ENCODE measurements at regions not wholly inside any gene's neighbourhood (a gene's known extent, or its start where the extent isn't known, plus 50 kb on each side); places are given as distances from the start of the nearest gene placed in this dataset.

DNA sequence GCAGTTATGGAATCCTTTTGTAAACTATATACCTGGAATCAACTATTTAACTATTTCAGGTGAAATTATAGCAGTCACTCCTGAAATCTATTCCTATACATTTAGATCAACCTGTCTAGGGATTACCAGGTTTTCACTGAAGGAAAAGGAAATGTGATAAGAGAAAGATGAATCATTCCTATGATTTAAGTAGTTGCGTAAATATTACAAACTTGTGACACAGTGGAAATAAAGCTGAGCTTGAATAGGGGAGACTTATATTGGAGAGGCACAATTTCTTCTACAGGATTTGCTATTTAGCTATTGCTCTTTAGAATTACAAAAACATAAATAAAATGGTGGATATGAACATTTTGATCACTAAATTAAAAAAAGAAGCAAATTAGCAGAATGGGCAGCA is 284.1 kb upstream of the EPHA5 start:
- no peaks in the 10 kb centered on the region for H3K36me3 ChIP-seq (ENCODE audit: insufficient read depth, low read length)
- no peaks in the 10 kb centered on the region for H3K36me3 Mint-ChIP-seq (ENCODE audit: low read depth, unreplicated experiment)
- FAIRE-seq, result no peak

DNA sequence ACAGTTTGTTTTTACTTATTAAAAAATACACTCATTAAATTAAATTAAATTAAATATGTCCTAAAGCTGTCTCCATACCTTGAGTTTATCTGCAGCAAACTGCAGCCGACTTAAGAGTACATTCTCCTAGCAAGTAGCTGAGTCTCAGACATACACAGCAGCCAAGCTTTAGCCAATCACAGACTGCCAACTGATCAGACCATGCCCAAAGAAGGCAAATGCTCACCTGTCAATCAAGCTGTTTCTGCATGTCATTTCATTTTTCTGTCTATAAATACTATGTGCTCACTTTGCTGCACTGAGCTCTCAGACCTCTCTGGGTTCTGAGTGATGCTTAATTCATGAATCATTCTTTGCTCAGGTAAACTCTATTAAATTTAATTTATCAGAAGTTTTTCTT is 280.9 kb upstream of the EPHA5 start:
- H2AFZ ChIP-seq (ENCODE audit: low read depth, low read length), result no peak overlapping the region
- Mint-ChIP-seq H3K27me3 (ENCODE audit: low read depth, unreplicated experiment) (no peaks in the 10 kb centered on the region), H3K36me3 (ENCODE audit: low read depth, unreplicated experiment) (no peaks in the 10 kb centered on the region), H3K27ac (ENCODE audit: unreplicated experiment) (no peak overlapping the region), H3K9me3 (ENCODE audit: unreplicated experiment) (no peaks in the 10 kb centered on the region), H3K4me3 (ENCODE audit: unreplicated experiment) (no peak overlapping the region), H3K4me1 (ENCODE audit: low read depth, unreplicated experiment) (no peaks in the 10 kb centered on the region)
- H3K9ac ChIP-seq (ENCODE audit: low read length), result no peak overlapping the region
- H3K4me2 ChIP-seq (ENCODE audit: low read length), result no peak overlapping the region
- no peak overlapping the region for H3K27ac ChIP-seq (ENCODE audit: low read depth, low read length)
- H3K4me3 ChIP-seq (ENCODE audit: insufficient read depth, low read depth, low read length), result no peak overlapping the region
- H3K27me3 ChIP-seq (ENCODE audit: insufficient read depth, low read length), result no peaks in the 10 kb centered on the region
- no peaks in the 10 kb centered on the region for H4K20me1 ChIP-seq (ENCODE audit: insufficient read depth, low read length)
- TF ChIP-seq, protein P1, sequence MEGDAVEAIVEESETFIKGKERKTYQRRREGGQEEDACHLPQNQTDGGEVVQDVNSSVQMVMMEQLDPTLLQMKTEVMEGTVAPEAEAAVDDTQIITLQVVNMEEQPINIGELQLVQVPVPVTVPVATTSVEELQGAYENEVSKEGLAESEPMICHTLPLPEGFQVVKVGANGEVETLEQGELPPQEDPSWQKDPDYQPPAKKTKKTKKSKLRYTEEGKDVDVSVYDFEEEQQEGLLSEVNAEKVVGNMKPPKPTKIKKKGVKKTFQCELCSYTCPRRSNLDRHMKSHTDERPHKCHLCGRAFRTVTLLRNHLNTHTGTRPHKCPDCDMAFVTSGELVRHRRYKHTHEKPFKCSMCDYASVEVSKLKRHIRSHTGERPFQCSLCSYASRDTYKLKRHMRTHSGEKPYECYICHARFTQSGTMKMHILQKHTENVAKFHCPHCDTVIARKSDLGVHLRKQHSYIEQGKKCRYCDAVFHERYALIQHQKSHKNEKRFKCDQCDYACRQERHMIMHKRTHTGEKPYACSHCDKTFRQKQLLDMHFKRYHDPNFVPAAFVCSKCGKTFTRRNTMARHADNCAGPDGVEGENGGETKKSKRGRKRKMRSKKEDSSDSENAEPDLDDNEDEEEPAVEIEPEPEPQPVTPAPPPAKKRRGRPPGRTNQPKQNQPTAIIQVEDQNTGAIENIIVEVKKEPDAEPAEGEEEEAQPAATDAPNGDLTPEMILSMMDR (IDR thresholded peaks at IDR 0.05; ENCODE audit: insufficient read depth, low read depth, low read length), result no peak
- no peak for TF ChIP-seq EZH2 (IDR thresholded peaks at IDR 0.05; ENCODE audit: insufficient read depth, low read length)
- DNase-seq (ENCODE audit: low read depth) (no peak), FAIRE-seq (no peak)
- no peaks in the 10 kb centered on the region for H3K79me2 ChIP-seq (ENCODE audit: insufficient read depth, low read length)
- no peaks in the 10 kb centered on the region for H3K36me3 ChIP-seq (ENCODE audit: insufficient read depth, low read length)
- no peaks in the 10 kb centered on the region for H3K9me3 ChIP-seq (ENCODE audit: insufficient read depth, low read depth, low read length)
- no peaks in the 10 kb centered on the region for H3K4me1 ChIP-seq (ENCODE audit: insufficient read depth, low read length)

More for the DNA sequence above, 284.1 kb upstream of the EPHA5 start:
- H3K27ac Mint-ChIP-seq (ENCODE audit: unreplicated experiment), result no peak overlapping the region
- Histone ChIP-seq H3K27ac (ENCODE audit: low read depth, low read length) (no peak overlapping the region), H4K20me1 (ENCODE audit: insufficient read depth, low read length) (no peaks in the 10 kb centered on the region), H3K4me2 (ENCODE audit: low read length) (no peak overlapping the region), H3K79me2 (ENCODE audit: insufficient read depth, low read length) (no peaks in the 10 kb centered on the region), H3K4me1 (ENCODE audit: insufficient read depth, low read length) (no peaks in the 10 kb centered on the region), H3K9ac (ENCODE audit: low read length) (no peak overlapping the region), H3K27me3 (ENCODE audit: insufficient read depth, low read length) (no peaks in the 10 kb centered on the region), H2AFZ (ENCODE audit: low read depth, low read length) (no peak overlapping the region), H3K4me3 (ENCODE audit: insufficient read depth, low read depth, low read length) (no peak overlapping the region), H3K9me3 (ENCODE audit: insufficient read depth, low read depth, low read length) (no peaks in the 10 kb centered on the region)
- TF ChIP-seq, protein P1 (IDR thresholded peaks at IDR 0.05; ENCODE audit: insufficient read depth, low read depth, low read length), result no peak
- TF ChIP-seq EZH2 (IDR thresholded peaks at IDR 0.05; ENCODE audit: insufficient read depth, low read length), result no peak
- DNase-seq (ENCODE audit: low read depth), result no peak
- no peaks in the 10 kb centered on the region for H3K27me3 Mint-ChIP-seq (ENCODE audit: low read depth, unreplicated experiment)
- H3K9me3 Mint-ChIP-seq (ENCODE audit: unreplicated experiment), result no peaks in the 10 kb centered on the region
- H3K4me1 Mint-ChIP-seq (ENCODE audit: low read depth, unreplicated experiment), result no peaks in the 10 kb centered on the region
- H3K4me3 Mint-ChIP-seq (ENCODE audit: unreplicated experiment), result no peak overlapping the region

DNA sequence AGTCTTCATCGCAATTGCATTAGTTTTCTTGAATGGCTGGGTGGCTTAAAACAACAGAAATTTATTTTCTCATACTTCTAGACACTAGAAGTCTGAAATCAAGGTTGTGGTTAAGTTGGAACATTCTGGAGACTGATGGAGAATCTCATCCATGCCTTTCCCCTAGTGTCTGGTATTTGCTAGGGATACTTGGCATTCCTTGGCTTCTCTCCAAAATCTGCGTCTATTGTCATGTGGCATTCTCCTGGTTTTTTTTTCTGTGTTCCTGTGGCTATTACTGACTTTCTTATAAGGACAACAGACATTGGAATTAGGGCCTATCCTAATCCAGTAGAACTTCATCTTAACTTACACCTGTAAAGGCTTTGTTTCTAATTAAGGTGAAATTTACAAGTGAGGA is 272.8 kb upstream of the EPHA5 start:
- no peaks in the 10 kb centered on the region for H3K36me3 ChIP-seq (ENCODE audit: insufficient read depth, low read length)
- H3K36me3 Mint-ChIP-seq (ENCODE audit: low read depth, unreplicated experiment), result no peaks in the 10 kb centered on the region
- FAIRE-seq (peak; percentile 63), DNase-seq (ENCODE audit: low read depth) (peak; percentile 89)
- no peak overlapping the region for H3K9ac ChIP-seq (ENCODE audit: low read length)
- H3K27me3 ChIP-seq (ENCODE audit: insufficient read depth, low read length), result no peaks in the 10 kb centered on the region
- H3K27ac ChIP-seq (ENCODE audit: low read depth, low read length), result no peak overlapping the region
- peaks cover 3% of the 10 kb centered on the region for H3K4me1 Mint-ChIP-seq (ENCODE audit: low read depth, unreplicated experiment)
- H3K4me1 ChIP-seq (ENCODE audit: insufficient read depth, low read length), result peaks cover 5% of the 10 kb centered on the region
- TF ChIP-seq, protein P1 (IDR thresholded peaks at IDR 0.05; ENCODE audit: insufficient read depth, low read depth, low read length), result peak; percentile 30
- TF ChIP-seq EZH2 (IDR thresholded peaks at IDR 0.05; ENCODE audit: insufficient read depth, low read length), result no peak
- no peak overlapping the region for H3K4me3 Mint-ChIP-seq (ENCODE audit: unreplicated experiment)
- H3K4me3 ChIP-seq (ENCODE audit: insufficient read depth, low read depth, low read length), result no peak overlapping the region
- H2AFZ ChIP-seq (ENCODE audit: low read depth, low read length), result no peak overlapping the region
- peak overlapping the region; percentile 96 for H3K27ac Mint-ChIP-seq (ENCODE audit: unreplicated experiment)
- H3K27me3 Mint-ChIP-seq (ENCODE audit: low read depth, unreplicated experiment), result no peaks in the 10 kb centered on the region
- peak overlapping the region; percentile 25 for H3K4me2 ChIP-seq (ENCODE audit: low read length)
- no peaks in the 10 kb centered on the region for H3K9me3 Mint-ChIP-seq (ENCODE audit: unreplicated experiment)
- no peaks in the 10 kb centered on the region for H3K9me3 ChIP-seq (ENCODE audit: insufficient read depth, low read depth, low read length)
- H4K20me1 ChIP-seq (ENCODE audit: insufficient read depth, low read length), result no peaks in the 10 kb centered on the region
- H3K79me2 ChIP-seq (ENCODE audit: insufficient read depth, low read length), result no peaks in the 10 kb centered on the region

Measured in astrocyte (in vitro differentiated cells and primary cell).